Ishikawa (cell line): ENCODE measurements at regions not wholly inside any gene's neighbourhood (a gene's known extent, or its start where the extent isn't known, plus 50 kb on each side); places are given as distances from the start of the nearest gene placed in this dataset.

Experiments used
- CEBPB ChIP-seq: IDR thresholded peaks from 2 replicates; pipeline ENCODE4 v1.6.1; 2012
- CREB1 ChIP-seq: IDR thresholded peaks from 2 replicates; pipeline ENCODE4 v1.6.1; 2012; ENCODE audit warnings: low read depth
- EGR1 ChIP-seq: IDR thresholded peaks from 2 replicates; pipeline ENCODE4 v1.6.1; 2012
- EP300 ChIP-seq: IDR thresholded peaks from 2 replicates; pipeline ENCODE4 v1.6.1; 2012; ENCODE audit warnings: borderline replicate concordance
- FOXM1 ChIP-seq: IDR thresholded peaks from 2 replicates; pipeline ENCODE4 v1.6.1; 2012; ENCODE audit warnings: low read depth, borderline replicate concordance
- MAX ChIP-seq: IDR thresholded peaks from 2 replicates; pipeline ENCODE4 v1.6.1; 2012
- NFIC ChIP-seq: IDR thresholded peaks from 2 replicates; pipeline ENCODE4 v1.6.1; 2012
- RAD21 ChIP-seq: IDR thresholded peaks from 2 replicates; pipeline ENCODE4 v1.6.1; 2012; ENCODE audit warnings: low read depth
- TAF1 ChIP-seq: IDR thresholded peaks from 2 replicates; pipeline ENCODE4 v1.6.1; 2012; ENCODE audit warnings: low read depth, mild to moderate bottlenecking
- TCF12 ChIP-seq: IDR thresholded peaks from 2 replicates; pipeline ENCODE4 v1.6.1; 2012; ENCODE audit warnings: low read depth
- TEAD4 ChIP-seq: IDR thresholded peaks from 2 replicates; pipeline ENCODE4 v1.6.1; 2012
- YY1 ChIP-seq: IDR thresholded peaks from 2 replicates; pipeline ENCODE4 v1.6.1; 2012; ENCODE audit warnings: low read depth
- ZBTB7A ChIP-seq: IDR thresholded peaks from 2 replicates; pipeline ENCODE4 v1.6.1; 2012; ENCODE audit warnings: low read depth
- TF ChIP-seq, protein P1 (sequence below): IDR thresholded peaks from 2 replicates; pipeline ENCODE4 v1.6.1; 2012; ENCODE audit warnings: low read depth, mild to moderate bottlenecking
- TF ChIP-seq, protein P2 (sequence below): IDR thresholded peaks from 2 replicates; pipeline ENCODE4 v1.6.1; 2012

DNA sequence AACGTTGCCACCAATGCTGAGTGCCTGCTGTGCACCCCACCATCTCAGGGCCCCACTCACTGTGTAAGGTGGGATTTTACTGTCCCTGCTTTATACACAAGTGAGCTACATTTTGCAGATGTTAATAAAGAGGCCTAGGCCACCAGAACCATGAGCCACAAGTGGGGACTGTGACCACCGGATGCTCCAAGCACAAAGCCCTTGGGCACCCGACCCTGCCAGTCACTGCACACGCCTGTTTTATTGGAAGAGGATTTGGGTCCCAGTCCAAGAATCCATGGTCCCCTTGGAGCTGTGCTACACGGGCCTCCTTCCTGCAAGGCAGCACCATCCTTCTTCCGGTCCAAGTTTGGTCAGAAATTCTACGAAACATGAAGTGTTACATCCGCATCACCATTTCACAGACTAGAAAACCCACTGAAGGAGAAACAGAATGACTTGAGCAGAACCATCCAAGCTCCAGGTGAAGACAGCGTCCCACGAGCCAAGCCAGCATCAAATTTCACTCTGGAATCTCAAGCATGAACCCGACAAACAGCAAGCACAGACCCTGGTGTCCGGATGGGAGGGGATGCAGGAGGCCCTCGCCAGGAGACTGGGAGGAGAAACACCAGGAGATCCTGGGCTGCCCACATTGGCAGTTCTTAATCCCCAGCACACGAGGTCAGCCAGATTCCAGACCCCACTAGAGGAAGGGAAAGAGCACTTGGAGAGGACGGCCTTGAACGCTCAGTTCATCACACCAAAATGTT lies 226.9 kb downstream of the DLL1 start:
- no peak for TF ChIP-seq CEBPB
- no peak for TF ChIP-seq ZBTB7A
- TF ChIP-seq RAD21: 0 out of 2 replicates have a peak, but pooled peaks have one; percentile 13
- TF ChIP-seq TEAD4: peak; percentile 82
- TF ChIP-seq NFIC: no peak
- TF ChIP-seq FOXM1: no peak
- TF ChIP-seq, protein P1, sequence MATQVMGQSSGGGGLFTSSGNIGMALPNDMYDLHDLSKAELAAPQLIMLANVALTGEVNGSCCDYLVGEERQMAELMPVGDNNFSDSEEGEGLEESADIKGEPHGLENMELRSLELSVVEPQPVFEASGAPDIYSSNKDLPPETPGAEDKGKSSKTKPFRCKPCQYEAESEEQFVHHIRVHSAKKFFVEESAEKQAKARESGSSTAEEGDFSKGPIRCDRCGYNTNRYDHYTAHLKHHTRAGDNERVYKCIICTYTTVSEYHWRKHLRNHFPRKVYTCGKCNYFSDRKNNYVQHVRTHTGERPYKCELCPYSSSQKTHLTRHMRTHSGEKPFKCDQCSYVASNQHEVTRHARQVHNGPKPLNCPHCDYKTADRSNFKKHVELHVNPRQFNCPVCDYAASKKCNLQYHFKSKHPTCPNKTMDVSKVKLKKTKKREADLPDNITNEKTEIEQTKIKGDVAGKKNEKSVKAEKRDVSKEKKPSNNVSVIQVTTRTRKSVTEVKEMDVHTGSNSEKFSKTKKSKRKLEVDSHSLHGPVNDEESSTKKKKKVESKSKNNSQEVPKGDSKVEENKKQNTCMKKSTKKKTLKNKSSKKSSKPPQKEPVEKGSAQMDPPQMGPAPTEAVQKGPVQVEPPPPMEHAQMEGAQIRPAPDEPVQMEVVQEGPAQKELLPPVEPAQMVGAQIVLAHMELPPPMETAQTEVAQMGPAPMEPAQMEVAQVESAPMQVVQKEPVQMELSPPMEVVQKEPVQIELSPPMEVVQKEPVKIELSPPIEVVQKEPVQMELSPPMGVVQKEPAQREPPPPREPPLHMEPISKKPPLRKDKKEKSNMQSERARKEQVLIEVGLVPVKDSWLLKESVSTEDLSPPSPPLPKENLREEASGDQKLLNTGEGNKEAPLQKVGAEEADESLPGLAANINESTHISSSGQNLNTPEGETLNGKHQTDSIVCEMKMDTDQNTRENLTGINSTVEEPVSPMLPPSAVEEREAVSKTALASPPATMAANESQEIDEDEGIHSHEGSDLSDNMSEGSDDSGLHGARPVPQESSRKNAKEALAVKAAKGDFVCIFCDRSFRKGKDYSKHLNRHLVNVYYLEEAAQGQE: no peak
- no peak for TF ChIP-seq CREB1
- TF ChIP-seq TCF12: peak; percentile 70
- TF ChIP-seq EP300: no peak; the same call in 1 of the 2 replicates
- no peak for TF ChIP-seq MAX
- TF ChIP-seq, protein P2, sequence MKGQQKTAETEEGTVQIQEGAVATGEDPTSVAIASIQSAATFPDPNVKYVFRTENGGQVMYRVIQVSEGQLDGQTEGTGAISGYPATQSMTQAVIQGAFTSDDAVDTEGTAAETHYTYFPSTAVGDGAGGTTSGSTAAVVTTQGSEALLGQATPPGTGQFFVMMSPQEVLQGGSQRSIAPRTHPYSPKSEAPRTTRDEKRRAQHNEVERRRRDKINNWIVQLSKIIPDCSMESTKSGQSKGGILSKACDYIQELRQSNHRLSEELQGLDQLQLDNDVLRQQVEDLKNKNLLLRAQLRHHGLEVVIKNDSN: no peak
- no peak for TF ChIP-seq EGR1
- no peak for TF ChIP-seq TAF1
- TF ChIP-seq YY1: no peak

GRCh38 chr6:170063431-170063830 lies 227.4 kb downstream of the DLL1 start:
- TF ChIP-seq, protein P1: no peak
- TF ChIP-seq FOXM1: no peak
- TF ChIP-seq TCF12: no peak
- no peak for TF ChIP-seq MAX
- no peak for TF ChIP-seq CEBPB
- TF ChIP-seq CREB1: no peak
- TF ChIP-seq, protein P2: no peak
- no peak for TF ChIP-seq EGR1
- no peak for TF ChIP-seq EP300
- TF ChIP-seq TAF1: no peak
- TF ChIP-seq NFIC: no peak
- no peak for TF ChIP-seq RAD21
- TF ChIP-seq TEAD4: no peak
- TF ChIP-seq YY1: no peak
- no peak for TF ChIP-seq ZBTB7A

- TF ChIP-seq CREB1: no peak
Measured at GRCh38 chr6:170062915-170063241, 228.0 kb downstream of the DLL1 start.

DNA sequence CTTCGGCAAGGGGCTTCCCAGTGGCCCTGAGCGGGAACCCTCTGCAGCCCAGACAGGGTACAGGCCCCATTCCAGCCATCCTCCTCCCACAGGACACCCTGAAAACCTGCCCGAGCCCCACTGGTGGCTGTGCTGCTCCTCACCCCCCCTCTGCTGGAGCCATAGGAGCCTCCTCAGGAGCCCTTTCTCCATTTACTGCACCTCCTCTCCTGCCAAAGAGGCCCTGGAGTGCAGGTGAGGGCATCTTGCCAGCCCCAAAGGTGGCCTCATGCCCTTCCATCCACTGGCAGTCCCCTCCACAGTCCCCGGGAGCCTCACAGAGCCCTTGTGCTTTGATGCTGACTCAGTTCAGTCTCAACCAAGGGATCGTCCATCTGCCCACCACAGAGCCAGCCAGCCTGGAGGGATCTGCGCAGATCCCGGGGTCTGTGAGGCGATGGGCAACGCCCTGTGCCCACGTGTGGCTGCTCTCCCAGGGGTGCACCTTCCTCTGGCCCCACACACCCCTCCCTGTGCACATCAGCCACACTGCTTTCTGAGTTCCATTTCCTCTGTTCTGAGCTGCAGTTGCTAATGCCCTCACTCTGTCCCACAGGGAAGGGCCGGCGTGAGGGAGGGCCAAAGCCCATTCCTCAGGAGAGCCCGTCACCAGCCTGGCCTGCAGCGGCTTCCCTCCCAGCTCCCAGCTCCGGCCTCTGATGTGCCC lies 228.5 kb downstream of the DLL1 start:
- TF ChIP-seq EGR1: no peak
- no peak for TF ChIP-seq CEBPB
- TF ChIP-seq TEAD4: no peak
- no peak for TF ChIP-seq YY1
- no peak for TF ChIP-seq MAX
- no peak for TF ChIP-seq NFIC

- no peak for TF ChIP-seq YY1
- no peak for TF ChIP-seq CEBPB
- TF ChIP-seq, protein P1: no peak
- TF ChIP-seq, protein P2: no peak
Measured at GRCh38 chr6:170058878-170059485, 231.9 kb downstream of the DLL1 start.
